GM12878 (cell line): ENCODE measurements at regions not wholly inside any gene's neighbourhood (a gene's known extent, or its start where the extent isn't known, plus 50 kb on each side); places are given as distances from the start of the nearest gene placed in this dataset.

Experiments
- ETV6 ChIP-seq, 2 experiments: fragments of 450-650 bp in 1 of 2; IDR thresholded peaks in 1 of 2; conservative IDR thresholded peaks in 1 of 2; 2 replicates each; pipeline ENCODE4 v1.6.1; 2014; ENCODE audit warnings: antibody characterized with exemption in 1 of 2, borderline replicate concordance in 1 of 2, low read depth in 1 of 2, mild to moderate bottlenecking in 1 of 2, moderate library complexity in 1 of 2
- FOXM1 ChIP-seq: IDR thresholded peaks from 2 replicates; pipeline ENCODE4 v1.6.1; 2012; ENCODE audit warnings: low read depth, mild to moderate bottlenecking, inconsistent platforms, low read length, moderate library complexity
- GABPA ChIP-seq: IDR thresholded peaks from 2 replicates; pipeline ENCODE4 v1.6.1; 2014; ENCODE audit warnings: antibody characterized with exemption, low read depth, mild to moderate bottlenecking, inconsistent platforms
- HDGF ChIP-seq: fragments of 450-650 bp; IDR thresholded peaks from 2 replicates; pipeline ENCODE4 v1.6.1; 2016; ENCODE audit warnings: antibody characterized with exemption
- NFIC ChIP-seq: IDR thresholded peaks from 2 replicates; pipeline ENCODE4 v1.6.1; 2012; ENCODE audit warnings: low read depth, mild to moderate bottlenecking, inconsistent platforms, low read length, moderate library complexity
- NFYB ChIP-seq: IDR thresholded peaks from 2 replicates; pipeline ENCODE4 v1.6.1; 2011; ENCODE audit warnings: low read depth, mild to moderate bottlenecking, low read length, improper control_type of control experiment, moderate library complexity; ENCODE audit not compliant: insufficient read depth
- SRF ChIP-seq, 2 experiments: IDR thresholded peaks; 2 replicates each; pipeline ENCODE4 v1.6.1; 2011; ENCODE audit warnings: low read depth in 2 of 2, low read length in 2 of 2, mild to moderate bottlenecking in 1 of 2, moderate library complexity in 1 of 2
- YY1 ChIP-seq: IDR thresholded peaks from 2 replicates; pipeline ENCODE4 v1.6.1; 2011; ENCODE audit warnings: low read depth, mild to moderate bottlenecking, low read length
- ZNF24 ChIP-seq: fragments of 450-650 bp; IDR thresholded peaks from 2 replicates; pipeline ENCODE4 v1.6.1; 2017; ENCODE audit warnings: antibody characterized with exemption, mild to moderate bottlenecking
- TF ChIP-seq, protein P1 (sequence below): IDR thresholded peaks from 2 replicates; pipeline ENCODE4 v1.6.1; 2012; ENCODE audit warnings: mild to moderate bottlenecking, low read depth, low read length
- TF ChIP-seq, protein P2 (sequence below): IDR thresholded peaks from 2 replicates; pipeline ENCODE4 v1.6.1; 2011; ENCODE audit warnings: low read depth, mild to moderate bottlenecking, low read length, moderate library complexity, borderline replicate concordance; ENCODE audit errors: extremely low read depth
- TF ChIP-seq, protein P3 (sequence below), 3 experiments: IDR thresholded peaks in 2 of 3; conservative IDR thresholded peaks in 1 of 3; 2 replicates each; pipeline ENCODE4 v1.5.1; 2011; ENCODE audit warnings: low read depth in 3 of 3, low read length in 3 of 3, mild to moderate bottlenecking in 3 of 3, control low read depth in 2 of 3, moderate library complexity in 2 of 3, inconsistent platforms in 1 of 3, mixed read lengths in 1 of 3; ENCODE audit not compliant: control insufficient read depth in 2 of 3, insufficient read depth in 1 of 3; ENCODE audit errors: extremely low read depth in 1 of 3

DNA sequence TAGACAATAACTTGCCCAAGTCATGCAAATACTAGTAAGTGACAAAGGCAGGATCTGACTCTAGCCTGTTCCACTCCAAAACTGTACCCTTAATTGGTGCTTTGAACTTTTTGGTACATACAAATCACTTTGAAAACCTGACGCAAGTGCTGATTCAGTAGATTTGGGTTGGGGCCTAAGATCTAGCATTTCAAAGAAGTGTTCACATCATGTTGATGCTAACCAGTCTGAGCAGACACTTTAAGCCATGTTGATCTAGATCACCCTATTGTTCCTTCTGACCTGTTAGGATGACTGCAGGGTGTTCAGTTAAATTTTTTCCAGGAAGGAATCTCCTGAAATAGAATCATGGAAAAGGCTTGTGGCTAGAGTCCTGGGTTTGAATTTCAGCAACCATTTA, 57.7 kb upstream of the CPEB4 start:
- no peak for TF ChIP-seq SRF (IDR thresholded peaks at IDR 0.05; ENCODE audit: low read depth in 2 of 2, low read length in 2 of 2)
- TF ChIP-seq ETV6 (conservative IDR thresholded peaks at IDR 0.05 in 1 of 2, IDR thresholded peaks at IDR 0.05 in 1 of 2; ENCODE audit: borderline replicate concordance in 1 of 2, low read depth in 1 of 2) = no peak
- no peak for TF ChIP-seq NFYB
- TF ChIP-seq NFIC = no peak
- TF ChIP-seq, protein P1, sequence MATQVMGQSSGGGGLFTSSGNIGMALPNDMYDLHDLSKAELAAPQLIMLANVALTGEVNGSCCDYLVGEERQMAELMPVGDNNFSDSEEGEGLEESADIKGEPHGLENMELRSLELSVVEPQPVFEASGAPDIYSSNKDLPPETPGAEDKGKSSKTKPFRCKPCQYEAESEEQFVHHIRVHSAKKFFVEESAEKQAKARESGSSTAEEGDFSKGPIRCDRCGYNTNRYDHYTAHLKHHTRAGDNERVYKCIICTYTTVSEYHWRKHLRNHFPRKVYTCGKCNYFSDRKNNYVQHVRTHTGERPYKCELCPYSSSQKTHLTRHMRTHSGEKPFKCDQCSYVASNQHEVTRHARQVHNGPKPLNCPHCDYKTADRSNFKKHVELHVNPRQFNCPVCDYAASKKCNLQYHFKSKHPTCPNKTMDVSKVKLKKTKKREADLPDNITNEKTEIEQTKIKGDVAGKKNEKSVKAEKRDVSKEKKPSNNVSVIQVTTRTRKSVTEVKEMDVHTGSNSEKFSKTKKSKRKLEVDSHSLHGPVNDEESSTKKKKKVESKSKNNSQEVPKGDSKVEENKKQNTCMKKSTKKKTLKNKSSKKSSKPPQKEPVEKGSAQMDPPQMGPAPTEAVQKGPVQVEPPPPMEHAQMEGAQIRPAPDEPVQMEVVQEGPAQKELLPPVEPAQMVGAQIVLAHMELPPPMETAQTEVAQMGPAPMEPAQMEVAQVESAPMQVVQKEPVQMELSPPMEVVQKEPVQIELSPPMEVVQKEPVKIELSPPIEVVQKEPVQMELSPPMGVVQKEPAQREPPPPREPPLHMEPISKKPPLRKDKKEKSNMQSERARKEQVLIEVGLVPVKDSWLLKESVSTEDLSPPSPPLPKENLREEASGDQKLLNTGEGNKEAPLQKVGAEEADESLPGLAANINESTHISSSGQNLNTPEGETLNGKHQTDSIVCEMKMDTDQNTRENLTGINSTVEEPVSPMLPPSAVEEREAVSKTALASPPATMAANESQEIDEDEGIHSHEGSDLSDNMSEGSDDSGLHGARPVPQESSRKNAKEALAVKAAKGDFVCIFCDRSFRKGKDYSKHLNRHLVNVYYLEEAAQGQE = no peak
- TF ChIP-seq ZNF24 = no peak
- TF ChIP-seq, protein P2, sequence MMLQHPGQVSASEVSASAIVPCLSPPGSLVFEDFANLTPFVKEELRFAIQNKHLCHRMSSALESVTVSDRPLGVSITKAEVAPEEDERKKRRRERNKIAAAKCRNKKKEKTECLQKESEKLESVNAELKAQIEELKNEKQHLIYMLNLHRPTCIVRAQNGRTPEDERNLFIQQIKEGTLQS = no peak
- TF ChIP-seq GABPA = no peak
- no peak for TF ChIP-seq YY1
- TF ChIP-seq, protein P3, sequence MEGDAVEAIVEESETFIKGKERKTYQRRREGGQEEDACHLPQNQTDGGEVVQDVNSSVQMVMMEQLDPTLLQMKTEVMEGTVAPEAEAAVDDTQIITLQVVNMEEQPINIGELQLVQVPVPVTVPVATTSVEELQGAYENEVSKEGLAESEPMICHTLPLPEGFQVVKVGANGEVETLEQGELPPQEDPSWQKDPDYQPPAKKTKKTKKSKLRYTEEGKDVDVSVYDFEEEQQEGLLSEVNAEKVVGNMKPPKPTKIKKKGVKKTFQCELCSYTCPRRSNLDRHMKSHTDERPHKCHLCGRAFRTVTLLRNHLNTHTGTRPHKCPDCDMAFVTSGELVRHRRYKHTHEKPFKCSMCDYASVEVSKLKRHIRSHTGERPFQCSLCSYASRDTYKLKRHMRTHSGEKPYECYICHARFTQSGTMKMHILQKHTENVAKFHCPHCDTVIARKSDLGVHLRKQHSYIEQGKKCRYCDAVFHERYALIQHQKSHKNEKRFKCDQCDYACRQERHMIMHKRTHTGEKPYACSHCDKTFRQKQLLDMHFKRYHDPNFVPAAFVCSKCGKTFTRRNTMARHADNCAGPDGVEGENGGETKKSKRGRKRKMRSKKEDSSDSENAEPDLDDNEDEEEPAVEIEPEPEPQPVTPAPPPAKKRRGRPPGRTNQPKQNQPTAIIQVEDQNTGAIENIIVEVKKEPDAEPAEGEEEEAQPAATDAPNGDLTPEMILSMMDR (IDR thresholded peaks at IDR 0.05 in 2 of 3, conservative IDR thresholded peaks at IDR 0.05 in 1 of 3; ENCODE audit: control insufficient read depth in 2 of 3, extremely low read depth in 1 of 3, insufficient read depth in 1 of 3, low read depth in 3 of 3, low read length in 3 of 3) = no peak
- TF ChIP-seq HDGF = no peak
- TF ChIP-seq FOXM1 = no peak
